Smooth muscle cell (in vitro differentiated cells): ENCODE measurements at regions not wholly inside any gene's neighbourhood (a gene's known extent, or its start where the extent isn't known, plus 50 kb on each side); places are given as distances from the start of the nearest gene placed in this dataset.
"Not testable (repeated sequence)": the region's sequence is repeated elsewhere in the genome, so short reads cannot be mapped to it uniquely, and the experiment has no call there.

ENCODE experiments used
- DNase-seq: peaks from one replicate; lab custom pipeline; 2025; ENCODE audit not compliant: unreplicated experiment; lab: John Stamatoyannopoulos, UW
- H2AFZ ChIP-seq: fragments of 200-600 bp; sonication (generic); 2 replicates; pipeline ENCODE4 v1.6.0; 2016; ENCODE audit warnings: antibody characterized with exemption, low read depth, mild to moderate bottlenecking
- H3F3A ChIP-seq: fragments of 200-600 bp; sonication (generic); 2 replicates; pipeline ENCODE4 v1.6.0; 2017; ENCODE audit warnings: antibody characterized with exemption, low read depth
- H3K27ac ChIP-seq: fragments of 200-600 bp; sonication (generic); 2 replicates; pipeline ENCODE4 v1.5.1; 2016; ENCODE audit warnings: low read depth, mild to moderate bottlenecking
- H3K27me3 ChIP-seq: fragments of 200-600 bp; sonication (generic); 2 replicates; pipeline ENCODE4 v1.6.1; 2016; ENCODE audit warnings: low read depth, mild to moderate bottlenecking
- H3K36me3 ChIP-seq: fragments of 200-600 bp; sonication (generic); 2 replicates; pipeline ENCODE4 v1.5.1; 2016; ENCODE audit warnings: low read depth
- H3K4me1 ChIP-seq: fragments of 200-600 bp; sonication (generic); 2 replicates; pipeline ENCODE4 v1.5.1; 2016; ENCODE audit warnings: low read depth
- H3K4me2 ChIP-seq: fragments of 200-600 bp; sonication (generic); 2 replicates; pipeline ENCODE4 v1.6.0; 2016; ENCODE audit warnings: mild to moderate bottlenecking
- H3K4me3 ChIP-seq: fragments of 200-600 bp; sonication (generic); 2 replicates; pipeline ENCODE4 v1.5.1; 2016; ENCODE audit warnings: mild to moderate bottlenecking
- H3K79me2 ChIP-seq: fragments of 200-600 bp; sonication (generic); 2 replicates; pipeline ENCODE4 v1.6.0; 2016; ENCODE audit warnings: low read depth, mild to moderate bottlenecking
- H3K9ac ChIP-seq: fragments of 200-600 bp; sonication (generic); 2 replicates; pipeline ENCODE4 v1.6.0; 2016; ENCODE audit warnings: low read depth
- H3K9me3 ChIP-seq: fragments of 200-600 bp; sonication (generic); replicated peaks from 2 replicates; pipeline ENCODE4 v1.5.1; 2016; ENCODE audit warnings: low read depth
- H4K20me1 ChIP-seq: fragments of 200-600 bp; sonication (generic); 2 replicates; pipeline ENCODE4 v1.6.0; 2016; ENCODE audit warnings: low read depth
- WGBS: methylation state at CpG from one replicate; pipeline ENCODE4 v1.1.7; 2016; ENCODE audit warnings: low lambda C conversion rate; 5-methylcytosine and 5-hydroxymethylcytosine counted together

DNA sequence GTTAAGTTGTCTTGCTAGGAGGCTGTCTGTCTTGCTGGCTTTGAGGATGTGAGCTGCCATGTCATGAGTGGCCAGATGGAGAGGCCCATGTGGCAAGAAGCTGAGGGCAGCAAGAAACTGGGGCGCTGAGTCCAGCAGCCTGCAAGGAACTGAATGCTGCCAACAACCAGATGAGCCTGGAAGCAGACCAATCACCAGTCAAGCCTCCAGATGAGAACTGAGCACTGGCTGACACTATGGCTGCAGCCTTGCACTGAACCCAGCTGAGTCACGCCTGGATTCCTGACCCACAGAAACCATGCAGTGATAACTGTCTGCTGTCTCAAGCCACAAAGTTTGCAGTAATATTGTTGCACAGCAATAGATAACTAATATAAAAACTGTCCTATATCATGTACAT, 104.4 kb downstream of the UNC93B1 start:
- not testable (repeated sequence) for H3F3A ChIP-seq, H3K4me1 ChIP-seq, H3K9ac ChIP-seq, H3K79me2 ChIP-seq, H3K4me3 ChIP-seq, H3K36me3 ChIP-seq, H3K4me2 ChIP-seq, H3K9me3 ChIP-seq, H2AFZ ChIP-seq, H4K20me1 ChIP-seq, H3K27me3 ChIP-seq, DNase-seq
- 31% methylated on average over 2 of the region's 2 CpGs for WGBS
- H3K27ac ChIP-seq: peak overlapping the region; percentile 57

DNA sequence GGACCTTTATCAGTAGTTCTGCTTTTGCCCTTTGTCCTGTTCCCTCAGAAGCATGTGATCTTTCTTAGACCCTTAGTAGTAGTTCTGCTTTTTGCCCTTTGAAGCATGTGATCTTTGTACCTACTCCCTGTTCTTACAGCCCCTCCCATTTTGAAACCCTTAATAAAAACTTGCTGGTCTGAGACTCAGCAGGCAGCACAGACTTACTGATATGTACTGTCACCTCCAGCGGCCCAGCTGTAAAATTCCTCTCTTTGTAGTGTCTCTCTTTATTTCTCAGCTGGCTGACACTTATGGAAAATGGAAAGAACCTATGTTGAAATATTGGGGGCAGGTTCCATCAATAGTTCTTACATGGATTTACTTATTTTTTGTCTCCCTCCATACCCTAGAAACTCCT, 110.4 kb downstream of the UNC93B1 start:
- not testable (repeated sequence) for H3K4me2 ChIP-seq, H3K79me2 ChIP-seq, H3F3A ChIP-seq, H2AFZ ChIP-seq, H3K27me3 ChIP-seq, H3K9ac ChIP-seq, DNase-seq, H3K36me3 ChIP-seq, H4K20me1 ChIP-seq, H3K4me3 ChIP-seq, H3K9me3 ChIP-seq, H3K27ac ChIP-seq, H3K4me1 ChIP-seq
- 68% methylated on average over 1 of the region's 1 CpG for WGBS

DNA sequence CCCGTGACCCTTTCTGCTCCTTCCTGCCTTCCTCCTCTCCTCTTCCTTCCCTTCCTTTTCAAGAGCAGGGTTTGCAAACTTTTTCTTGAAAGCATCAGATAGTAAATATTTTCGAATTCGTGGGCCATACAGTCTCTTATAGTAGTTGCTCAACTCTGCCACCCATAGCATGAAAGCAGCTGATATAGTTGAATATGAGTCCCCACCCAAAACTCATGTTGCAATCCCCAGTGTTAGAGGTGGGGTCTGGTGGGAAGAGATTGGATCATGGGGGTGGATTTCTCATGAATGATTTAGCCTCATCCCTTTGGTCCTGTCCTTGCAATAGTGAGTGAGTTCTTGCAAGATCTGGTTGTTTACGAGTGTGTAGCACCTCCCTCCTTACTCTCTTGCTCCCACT, 114.3 kb downstream of the UNC93B1 start:
- not testable (repeated sequence) for H3K4me1 ChIP-seq, H3K9me3 ChIP-seq, H3K9ac ChIP-seq, H3F3A ChIP-seq, H3K4me3 ChIP-seq, H3K27ac ChIP-seq, DNase-seq, H3K79me2 ChIP-seq, H3K4me2 ChIP-seq, H3K36me3 ChIP-seq, H4K20me1 ChIP-seq, H3K27me3 ChIP-seq, H2AFZ ChIP-seq
- WGBS: 81% methylated on average over 3 of the region's 4 CpGs

DNA sequence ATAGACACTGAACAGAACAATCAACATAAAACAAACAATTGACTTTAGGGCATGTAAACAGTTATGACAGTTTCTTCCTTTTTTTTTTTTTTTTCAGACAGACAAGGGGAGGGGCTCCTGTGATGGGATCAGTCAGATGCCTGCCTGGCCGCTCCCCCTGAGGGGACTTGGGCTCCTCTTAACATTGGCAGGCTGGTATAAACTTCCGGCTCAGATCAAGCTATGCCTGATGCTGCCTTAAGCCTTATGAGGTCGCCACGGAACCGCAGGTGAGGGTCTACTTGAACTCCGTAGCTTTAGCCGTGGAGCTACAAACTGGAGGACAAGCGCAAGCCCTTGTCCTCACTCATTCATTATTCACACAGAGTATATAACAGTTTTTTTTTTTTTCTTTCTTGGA, 115.8 kb downstream of the UNC93B1 start:
- H3K4me1 ChIP-seq, H3K9me3 ChIP-seq, H3K27me3 ChIP-seq, DNase-seq, H3K9ac ChIP-seq, H2AFZ ChIP-seq, H3K79me2 ChIP-seq, H3K36me3 ChIP-seq, H3K4me3 ChIP-seq, H3K4me2 ChIP-seq, H3K27ac ChIP-seq, H4K20me1 ChIP-seq, H3F3A ChIP-seq: not testable (repeated sequence)
- 89% methylated on average over 8 of the region's 8 CpGs for WGBS

DNA sequence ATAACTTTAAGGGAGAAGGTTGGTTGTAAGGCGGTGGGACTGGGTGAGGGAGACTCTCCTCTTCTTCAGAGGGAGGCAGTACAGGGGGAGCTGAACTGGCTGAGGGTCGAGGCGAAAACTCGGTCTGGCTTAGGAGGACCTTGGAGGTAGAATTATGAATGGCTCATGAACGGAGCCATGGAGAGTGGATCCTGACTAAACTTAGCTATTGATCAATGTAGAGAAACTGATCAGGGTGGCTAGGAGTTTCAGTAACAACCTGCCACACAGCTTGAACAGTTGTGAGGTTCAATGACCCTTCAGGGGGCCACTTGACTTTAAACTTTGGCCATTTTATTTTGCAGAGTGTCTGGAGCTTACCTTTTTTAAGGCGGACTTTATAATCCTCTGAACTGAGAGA, 117.2 kb downstream of the UNC93B1 start:
- H3K79me2 ChIP-seq, H3K9me3 ChIP-seq, H3K27me3 ChIP-seq, H2AFZ ChIP-seq, H3K36me3 ChIP-seq, H3F3A ChIP-seq, H3K4me1 ChIP-seq, DNase-seq, H3K4me3 ChIP-seq, H4K20me1 ChIP-seq, H3K4me2 ChIP-seq, H3K9ac ChIP-seq, H3K27ac ChIP-seq: not testable (repeated sequence)
- WGBS: 77% methylated on average over 6 of the region's 6 CpGs

DNA sequence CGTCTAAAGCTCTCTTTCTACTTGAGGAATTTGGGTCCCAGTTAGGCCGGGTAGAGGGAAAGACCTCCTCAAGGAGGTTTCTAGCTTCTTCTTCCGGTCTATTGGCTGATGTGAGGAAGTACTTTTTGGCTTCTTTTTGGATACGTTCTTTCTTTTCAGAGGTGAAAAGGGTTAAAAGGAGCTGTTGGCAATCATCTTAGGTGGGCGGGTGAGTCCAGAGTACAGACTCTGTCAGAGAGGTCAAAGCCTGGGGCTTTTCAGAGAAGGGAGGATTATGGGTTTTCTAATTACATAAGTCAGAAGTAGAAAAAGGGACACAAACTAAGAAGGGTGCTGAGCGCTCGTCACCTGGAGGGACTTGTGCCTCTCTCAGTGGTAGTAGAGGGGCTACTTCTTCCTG, 117.7 kb downstream of the UNC93B1 start:
- not testable (repeated sequence) for H3K9ac ChIP-seq, H3K79me2 ChIP-seq, H3K27ac ChIP-seq, H2AFZ ChIP-seq, DNase-seq, H3K27me3 ChIP-seq, H3K4me1 ChIP-seq, H3K36me3 ChIP-seq, H3F3A ChIP-seq, H3K9me3 ChIP-seq, H4K20me1 ChIP-seq
- Histone ChIP-seq H3K4me2 (peak overlapping the region; percentile 50), H3K4me3 (peak overlapping the region; percentile 34)
- 44% methylated on average over 7 of the region's 7 CpGs for WGBS

DNA sequence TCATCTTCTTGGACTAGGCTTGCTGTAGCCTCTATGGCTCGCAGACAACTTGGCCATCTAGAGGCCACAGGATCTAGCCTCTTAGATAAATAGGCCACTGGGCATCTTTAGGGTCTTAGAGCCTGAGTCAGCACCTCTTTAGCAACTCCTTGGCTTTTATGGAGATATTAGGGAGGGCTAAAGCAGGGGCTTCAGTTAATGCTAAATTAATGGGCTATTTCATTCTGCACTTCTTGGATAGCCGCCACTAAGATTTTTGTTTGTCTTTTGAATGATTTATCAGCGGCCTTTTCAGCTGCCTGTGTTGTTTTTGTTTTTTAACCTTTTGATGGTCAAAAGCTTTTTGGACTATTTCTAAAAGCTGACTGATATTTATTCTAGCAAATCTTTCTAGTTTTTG, 118.3 kb downstream of the UNC93B1 start:
- not testable (repeated sequence) for H4K20me1 ChIP-seq, H3K9me3 ChIP-seq, H3F3A ChIP-seq, DNase-seq, H3K4me1 ChIP-seq, H3K79me2 ChIP-seq, H3K9ac ChIP-seq, H3K36me3 ChIP-seq, H3K27ac ChIP-seq, H2AFZ ChIP-seq, H3K27me3 ChIP-seq
- WGBS: 23% methylated on average over 3 of the region's 3 CpGs
- Histone ChIP-seq H3K4me2 (peak overlapping the region; percentile 50), H3K4me3 (peak overlapping the region; percentile 34)

- not testable (repeated sequence) for H2AFZ ChIP-seq, H4K20me1 ChIP-seq, H3K9me3 ChIP-seq, H3K4me1 ChIP-seq, H3K27me3 ChIP-seq, H3K36me3 ChIP-seq, DNase-seq, H3K79me2 ChIP-seq, H3F3A ChIP-seq
- Histone ChIP-seq H3K4me2 (peak overlapping the region; percentile 50), H3K9ac (peak overlapping the region; percentile 19), H3K4me3 (peak overlapping the region; percentile 34), H3K27ac (peak overlapping the region; percentile 71)
- 53% methylated on average over 18 of the region's 18 CpGs for WGBS
Measured at GRCh38 chr11:67884761-67885558, 118.9 kb downstream of the UNC93B1 start.
